ENCODE measurements at regions not wholly inside any gene's neighbourhood (a gene's known extent, or its start where the extent isn't known, plus 50 kb on each side); places are given as distances from the start of the nearest gene placed in this dataset.

DNA sequence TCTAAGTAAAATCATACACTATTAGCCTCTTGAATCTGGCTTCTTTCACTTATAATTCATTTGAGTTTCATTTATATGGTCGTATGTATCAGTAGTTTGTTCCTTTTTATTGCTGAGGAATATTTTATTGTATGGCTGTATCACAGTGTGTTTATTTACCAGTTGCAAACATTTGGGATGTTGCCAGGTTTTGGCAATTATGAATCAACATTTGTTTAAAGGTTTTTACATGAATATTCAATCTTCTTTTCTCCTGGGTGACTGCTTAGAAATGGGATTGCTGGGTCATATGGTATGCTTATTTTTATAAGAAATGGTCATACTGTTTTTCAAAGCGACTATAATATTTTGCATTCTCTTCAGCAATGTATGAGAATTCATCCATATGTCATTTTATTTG lies 107.9 kb downstream of the PMAIP1 start (continued):
- TF ChIP-seq ZNF12 (CRISPR knock-in tag; IDR thresholded peaks at IDR 0.05) (no peak), KAT2B (IDR thresholded peaks at IDR 0.05; ENCODE audit: low read depth, low read length) (no peak), CCNT2 (IDR thresholded peaks at IDR 0.05; ENCODE audit: borderline replicate concordance, extremely low read depth, insufficient read length, low read depth, low read length) (no peak)

GRCh38 chr18:60003610-60004185 lies 103.9 kb downstream of the PMAIP1 start:
- Histone ChIP-seq H3K36me3 (ENCODE audit: control insufficient read depth, insufficient read depth, low read length) (no peaks in the 10 kb centered on the region), H3K4me3 (no peak overlapping the region), H3K4me2 (ENCODE audit: insufficient read depth, low read length) (no peak overlapping the region), H2AFZ (ENCODE audit: low read depth, low read length) (no peak overlapping the region), H3K9me1 (ENCODE audit: control insufficient read depth, insufficient read depth, low read length) (no peaks in the 10 kb centered on the region), H3K9ac (ENCODE audit: insufficient read depth in 1 of 2, low read depth in 2 of 2, low read length in 2 of 2) (no peak overlapping the region), H3K79me2 (ENCODE audit: control insufficient read depth, insufficient read depth, low read length) (no peaks in the 10 kb centered on the region), H3K4me1 (replicated peaks in 1 of 2; ENCODE audit: control insufficient read depth in 2 of 2, insufficient read depth in 2 of 2, low read length in 2 of 2) (no peaks in the 10 kb centered on the region), H3K9me3 (replicated peaks; ENCODE audit: control insufficient read depth, insufficient read depth, low read depth, low read length) (no peaks in the 10 kb centered on the region), H3K27me3 (ENCODE audit: control insufficient read depth in 2 of 2, insufficient read depth in 2 of 2, low read length in 2 of 2) (no peaks in the 10 kb centered on the region), H4K20me1 (replicated peaks; ENCODE audit: control insufficient read depth, insufficient read depth, low read length) (no peaks in the 10 kb centered on the region), H3K27ac (ENCODE audit: extremely low read depth, low read depth, low read length) (no peak overlapping the region)
- ATAC-seq (no peak), FAIRE-seq (no peak), DNase-seq (ENCODE audit: extremely low read depth in 1 of 4, low spot score in 3 of 4) (no peak)
- ChIA-PET CTCF (ENCODE audit: low intra/inter-chr PET ratio) (no interaction called here), POLR2A (no interaction called here)
- in situ Hi-C loops (cut with MboI) (no loop called here), intact Hi-C loops (cut with micrococcal nuclease) (no loop called here)
- WGBS (ENCODE audit: insufficient coverage, low coverage, missing lambda C conversion rate), result 70% methylated on average over 6 of the region's 16 CpGs
- TF ChIP-seq ZSCAN32 (CRISPR knock-in tag; IDR thresholded peaks at IDR 0.05) (no peak), PATZ1 (CRISPR knock-in tag; IDR thresholded peaks at IDR 0.05; ENCODE audit: borderline replicate concordance) (no peak)
- no TSS peak for BruUV-seq (replicated peaks)

Measured in K562 (cell line).